GM20000 (cell line): ENCODE measurements at regions not wholly inside any gene's neighbourhood (a gene's known extent, or its start where the extent isn't known, plus 50 kb on each side); places are given as distances from the start of the nearest gene placed in this dataset.

ENCODE experiments used
- DNase-seq: peaks from one replicate; pipeline ENCODE4 v3.0.0; 2012; ENCODE audit warnings: low spot score
- CTCF ChIP-seq: IDR thresholded peaks from 2 replicates; pipeline ENCODE4 v1.5.1; 2012; ENCODE audit warnings: mild to moderate bottlenecking, control low read depth; ENCODE audit errors: extremely low read depth, missing control alignments

- no peak for DNase-seq
- no peak for TF ChIP-seq CTCF
Observed at GRCh38 chr4:43357252-43357974, 464.9 kb downstream of the GRXCR1 start.

GRCh38 chr4:43360296-43360695 is 467.8 kb downstream of the GRXCR1 start:
- DNase-seq: no peak
- no peak for TF ChIP-seq CTCF

GRCh38 chr4:43362875-43363636 is 470.5 kb downstream of the GRXCR1 start:
- no peak for TF ChIP-seq CTCF
- no peak for DNase-seq

- no peak for DNase-seq
- no peak for TF ChIP-seq CTCF
Observed at GRCh38 chr4:43369036-43369594, 476.6 kb downstream of the GRXCR1 start.

GRCh38 chr4:43373201-43373600 is 480.7 kb downstream of the GRXCR1 start:
- no peak for DNase-seq
- no peak for TF ChIP-seq CTCF

- DNase-seq: no peak
- TF ChIP-seq CTCF: no peak
Observed at GRCh38 chr4:43374216-43374751, 481.8 kb downstream of the GRXCR1 start.

- DNase-seq: no peak
- TF ChIP-seq CTCF: no peak
Observed at GRCh38 chr4:43379016-43379415, 486.5 kb downstream of the GRXCR1 start.
